GM19023 (cell line): ENCODE measurements at regions not wholly inside any gene's neighbourhood (a gene's known extent, or its start where the extent isn't known, plus 50 kb on each side); places are given as distances from the start of the nearest gene placed in this dataset.
A peak's percentile ranks its signal among the peaks of the same experiment; 100 is the strongest.

Experiments
- ATAC-seq: cut with Tn5 transposase; IDR thresholded peaks from one replicate; pipeline ENCODE4 v1.9.1; 2021; ENCODE audit warnings: mild to moderate bottlenecking, moderate library complexity; ENCODE audit not compliant: unreplicated experiment

DNA sequence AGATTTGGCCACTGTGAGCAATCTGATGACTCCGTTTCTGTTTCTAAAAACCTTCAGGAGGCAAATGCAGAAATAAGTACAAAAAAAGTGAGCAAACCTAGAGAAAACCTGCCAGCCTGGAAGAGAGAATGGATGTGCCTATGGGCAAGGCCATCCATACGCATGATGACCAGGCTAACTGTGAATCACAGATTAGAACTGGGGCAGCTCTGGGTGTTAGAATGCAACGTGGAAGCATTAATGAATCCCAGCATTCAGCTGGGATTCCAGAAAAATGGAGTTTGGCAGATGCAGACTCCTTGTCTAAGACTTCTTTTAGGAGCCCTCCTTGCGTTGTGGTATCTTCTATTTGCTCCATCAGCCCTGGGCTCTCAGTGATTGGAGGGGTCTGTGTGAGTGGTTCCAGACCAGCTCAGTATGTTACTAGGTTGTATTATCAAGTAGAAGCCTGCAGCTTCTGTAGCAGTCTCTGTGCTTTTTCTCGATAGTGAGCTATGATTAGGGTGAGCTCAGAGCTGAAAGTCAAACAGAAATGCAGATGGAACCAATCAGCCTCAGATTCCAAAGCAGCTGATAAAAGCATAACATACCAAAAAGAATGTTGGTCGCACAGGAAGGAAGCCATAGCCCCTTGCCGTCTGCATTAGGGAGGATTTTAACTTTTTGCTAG is 154.0 kb downstream of the PSMG1 start:
- no peak for ATAC-seq

DNA sequence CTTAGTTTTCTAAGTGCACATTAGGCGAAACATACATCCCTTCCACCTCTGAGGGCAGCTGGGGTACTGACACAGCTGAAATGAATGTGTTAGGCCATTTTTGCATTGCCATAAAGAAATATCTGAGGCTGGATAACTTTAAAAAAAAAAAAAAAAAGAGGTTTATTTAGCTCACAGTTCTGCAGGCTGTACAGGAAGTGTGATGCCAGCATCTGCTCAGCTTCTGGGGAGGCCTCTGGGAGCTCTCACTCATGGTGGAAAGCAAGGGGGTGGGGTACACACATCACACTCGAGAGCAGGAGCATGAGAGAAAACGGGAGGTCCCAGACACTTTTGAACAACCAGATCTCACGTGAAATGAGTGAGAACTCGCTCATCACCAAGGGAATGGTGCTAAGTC is 158.1 kb downstream of the PSMG1 start:
- ATAC-seq = no peak

DNA sequence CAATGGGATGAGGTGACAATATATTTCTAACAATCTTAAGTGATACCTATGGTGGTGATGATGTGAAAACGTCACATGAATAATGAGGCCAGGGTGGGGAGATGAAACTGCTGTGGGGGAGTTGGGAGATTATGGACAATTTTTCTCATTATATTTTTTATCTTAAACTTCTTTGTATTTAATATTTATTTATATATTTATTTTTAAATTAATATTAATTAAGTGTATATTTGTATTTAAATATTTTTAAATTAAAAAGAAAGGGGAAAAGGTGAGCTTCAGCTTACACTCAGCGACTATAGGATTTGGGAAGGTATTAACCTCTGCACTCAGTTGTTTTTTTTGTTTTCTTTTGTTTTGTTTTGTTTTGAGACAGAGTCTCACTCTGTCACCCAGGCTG is 158.7 kb downstream of the PSMG1 start:
- no peak for ATAC-seq

DNA sequence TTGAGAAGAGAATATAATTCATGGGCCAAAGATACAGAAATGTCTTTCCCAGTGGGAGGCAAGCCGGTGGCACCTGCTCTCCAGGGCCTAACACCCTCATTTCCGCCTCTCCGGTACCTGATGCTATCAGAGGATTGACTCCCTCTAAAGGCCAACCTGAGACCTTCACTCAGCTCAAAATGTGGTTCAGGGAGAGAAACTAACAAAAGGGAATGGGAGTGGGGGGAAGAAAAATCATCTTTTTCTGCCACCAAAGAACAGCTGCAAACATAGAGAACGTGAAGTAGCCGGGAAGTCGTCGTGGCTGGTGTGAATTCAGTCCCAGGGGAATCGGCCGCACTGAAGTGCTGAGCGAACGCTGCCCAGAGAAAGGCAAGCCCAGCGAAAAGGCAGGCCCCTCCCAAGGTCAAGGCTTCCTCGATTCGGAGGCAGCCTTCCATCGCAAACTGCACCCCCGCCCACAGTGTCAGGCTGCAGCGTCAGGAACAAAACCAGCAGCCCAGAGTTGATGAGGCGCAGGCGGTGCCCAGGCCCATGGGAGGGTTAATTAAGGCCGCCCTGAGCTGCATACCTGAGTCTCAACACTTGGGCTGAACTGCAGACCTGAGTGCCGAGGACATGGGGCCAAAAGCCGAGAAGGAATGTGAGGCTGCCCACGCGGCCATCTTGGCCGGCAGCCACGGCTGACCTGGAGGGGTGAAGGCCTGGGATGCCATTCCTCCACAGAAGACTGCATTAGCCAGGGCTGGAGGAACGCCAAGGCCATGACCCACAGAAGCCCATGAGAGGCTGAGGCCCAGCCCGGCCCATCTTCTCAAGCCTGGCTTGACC is 160.2 kb downstream of the PSMG1 start:
- no peak for ATAC-seq

DNA sequence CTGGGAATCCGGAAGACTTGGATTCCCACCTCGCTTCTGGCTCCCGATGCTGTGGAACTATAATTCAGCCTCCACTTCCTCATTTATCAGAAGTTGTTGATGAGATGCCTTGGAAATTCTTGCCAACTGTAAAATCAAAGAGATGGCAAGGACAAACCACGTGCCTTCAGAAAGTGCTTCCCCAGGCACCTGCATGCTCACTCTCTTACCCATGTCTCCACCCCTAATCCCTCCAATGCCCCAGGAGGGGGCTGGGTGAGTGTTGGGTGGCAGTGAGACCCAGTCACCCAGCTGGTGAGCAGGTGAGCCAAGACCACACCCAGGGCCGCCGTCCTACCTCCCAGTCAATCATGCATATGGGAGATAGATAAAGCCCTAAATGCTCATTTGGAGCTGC is 160.8 kb downstream of the PSMG1 start:
- ATAC-seq = no peak

DNA sequence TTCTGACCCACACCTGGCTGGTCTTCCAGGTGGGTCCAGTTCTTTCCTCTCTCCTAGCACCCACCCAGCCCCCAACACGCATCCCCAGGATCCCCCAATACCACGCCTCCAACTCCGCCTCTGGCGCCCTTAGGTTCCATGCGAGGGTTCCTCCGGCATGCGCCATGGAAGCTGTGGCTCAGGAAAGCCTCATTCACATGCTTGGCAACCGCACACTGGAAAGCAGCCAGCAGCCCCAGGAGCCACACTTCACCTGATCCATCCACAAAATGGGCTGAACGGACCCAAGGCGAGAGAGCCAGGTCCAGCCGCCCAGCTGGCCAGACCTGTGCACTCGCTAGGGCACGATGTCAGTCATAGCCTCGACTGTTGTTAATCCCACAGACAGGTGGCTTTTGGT is 161.2 kb downstream of the PSMG1 start:
- ATAC-seq = no peak

DNA sequence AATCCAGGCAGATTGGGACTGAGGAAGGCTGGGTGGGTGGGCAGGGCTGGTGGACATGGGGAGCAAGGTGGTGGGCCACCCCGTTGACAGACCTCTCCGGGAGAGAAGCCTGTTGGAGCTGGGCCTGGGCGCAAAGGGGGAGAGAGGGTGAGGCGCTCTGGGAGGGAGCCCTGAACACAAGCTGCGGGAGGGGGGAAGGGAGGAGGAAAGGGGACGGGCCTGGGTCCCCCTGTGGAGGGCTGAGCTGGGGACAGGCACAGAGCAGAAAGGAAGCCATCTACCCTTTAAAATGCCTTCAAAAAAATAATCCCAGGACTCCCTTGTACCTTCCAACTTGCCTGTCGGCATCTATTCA is 161.8 kb downstream of the PSMG1 start:
- ATAC-seq = no peak

DNA sequence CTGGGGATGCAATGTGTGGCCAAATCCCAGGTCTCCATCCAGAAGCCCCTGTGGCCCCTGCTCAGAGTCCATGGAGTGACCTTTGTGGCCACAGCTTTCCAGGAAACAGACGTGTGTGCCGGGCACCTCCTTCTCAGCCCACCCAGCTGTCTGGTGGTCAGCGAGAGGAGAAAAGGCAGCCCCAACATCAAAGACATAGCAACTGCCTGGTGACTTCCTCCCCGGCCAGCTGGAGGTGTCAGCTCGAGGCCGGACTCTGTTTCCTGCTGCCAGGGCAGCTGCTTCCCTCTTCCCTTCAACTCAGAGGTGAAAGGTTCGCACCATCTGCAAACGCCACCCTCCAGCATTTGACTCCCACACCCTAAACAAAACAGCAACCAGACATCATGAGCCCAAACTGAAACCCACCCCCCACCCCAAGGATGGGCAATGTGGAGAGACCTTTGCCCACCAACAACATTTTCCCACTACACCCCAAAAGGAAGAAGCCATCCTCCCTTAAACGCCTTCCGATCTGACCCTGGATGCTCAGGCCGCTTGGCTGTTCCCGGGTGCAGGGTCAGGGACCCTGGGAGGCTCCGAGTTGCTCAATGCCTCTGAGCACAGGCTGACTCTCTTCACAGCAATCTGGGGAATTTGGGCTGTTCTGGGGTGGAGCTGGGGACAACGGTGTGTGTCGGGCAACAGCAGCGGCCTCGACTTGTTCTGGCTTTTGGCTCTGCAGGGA is 162.3 kb downstream of the PSMG1 start:
- no peak for ATAC-seq

DNA sequence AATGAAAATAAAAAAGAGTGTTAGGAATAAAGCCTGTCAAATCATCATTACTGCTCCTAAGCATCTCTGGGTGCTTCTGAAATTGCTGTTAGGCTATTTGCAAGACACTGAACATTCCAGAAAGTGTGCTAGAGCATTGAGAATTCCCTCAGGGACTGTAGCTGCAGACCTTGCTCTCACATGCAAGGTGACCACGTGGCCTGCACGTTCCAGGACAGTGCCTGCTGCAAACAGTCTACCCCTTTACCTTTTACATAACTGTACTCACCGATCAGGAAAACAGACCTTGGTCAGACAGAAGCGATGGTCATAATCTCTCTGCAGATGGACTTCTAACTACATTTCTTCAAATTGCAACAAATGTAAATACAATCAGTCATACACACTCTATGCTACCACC is 164.5 kb downstream of the PSMG1 start:
- no peak for ATAC-seq

DNA sequence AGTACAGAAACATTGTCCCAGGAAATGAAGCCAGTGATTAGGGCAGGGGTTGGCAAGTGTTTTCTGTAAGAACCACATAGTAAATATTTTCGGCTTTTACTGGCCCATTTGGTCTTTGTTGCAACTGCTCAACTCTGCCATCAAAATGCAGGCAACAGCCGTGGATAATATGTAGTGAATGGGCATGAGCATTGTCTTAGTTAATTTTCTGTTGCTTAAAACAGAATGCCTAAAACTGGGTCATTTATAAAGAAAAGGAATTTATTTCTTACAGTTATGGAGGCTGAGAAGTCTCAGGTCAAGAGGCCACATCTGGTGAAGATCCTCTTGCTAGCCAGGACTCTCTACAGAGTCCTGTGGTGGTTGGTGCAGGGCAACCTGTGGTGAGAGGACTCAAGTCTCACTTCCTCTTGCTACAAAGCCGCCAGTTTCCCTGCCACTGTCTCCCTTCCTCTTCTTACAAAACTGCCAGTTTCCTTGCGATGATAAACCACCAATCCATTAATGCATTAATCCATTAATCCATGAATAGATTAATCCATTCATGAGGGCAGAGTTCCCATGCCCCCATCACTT is 166.4 kb downstream of the PSMG1 start:
- peak; percentile 87 for ATAC-seq

DNA sequence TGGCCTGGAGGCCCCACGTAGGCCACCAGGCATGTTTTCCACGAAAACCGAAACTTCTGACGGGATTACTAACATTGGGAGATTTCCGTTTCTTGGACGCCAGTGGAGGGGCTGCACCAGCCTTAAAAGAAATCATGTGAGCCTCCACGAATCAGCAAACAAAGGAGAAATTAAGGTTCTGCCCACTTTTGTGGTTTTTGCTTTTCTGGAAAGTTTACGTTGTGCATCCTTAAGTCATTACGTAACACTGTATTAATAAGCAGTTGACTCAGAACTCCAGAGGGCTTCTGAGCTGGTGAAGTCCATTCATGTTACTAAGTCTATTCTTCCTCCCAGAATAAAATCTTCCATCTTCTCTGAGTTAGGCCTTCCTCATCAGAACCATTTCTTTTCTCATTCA is 168.5 kb downstream of the PSMG1 start:
- no peak for ATAC-seq

DNA sequence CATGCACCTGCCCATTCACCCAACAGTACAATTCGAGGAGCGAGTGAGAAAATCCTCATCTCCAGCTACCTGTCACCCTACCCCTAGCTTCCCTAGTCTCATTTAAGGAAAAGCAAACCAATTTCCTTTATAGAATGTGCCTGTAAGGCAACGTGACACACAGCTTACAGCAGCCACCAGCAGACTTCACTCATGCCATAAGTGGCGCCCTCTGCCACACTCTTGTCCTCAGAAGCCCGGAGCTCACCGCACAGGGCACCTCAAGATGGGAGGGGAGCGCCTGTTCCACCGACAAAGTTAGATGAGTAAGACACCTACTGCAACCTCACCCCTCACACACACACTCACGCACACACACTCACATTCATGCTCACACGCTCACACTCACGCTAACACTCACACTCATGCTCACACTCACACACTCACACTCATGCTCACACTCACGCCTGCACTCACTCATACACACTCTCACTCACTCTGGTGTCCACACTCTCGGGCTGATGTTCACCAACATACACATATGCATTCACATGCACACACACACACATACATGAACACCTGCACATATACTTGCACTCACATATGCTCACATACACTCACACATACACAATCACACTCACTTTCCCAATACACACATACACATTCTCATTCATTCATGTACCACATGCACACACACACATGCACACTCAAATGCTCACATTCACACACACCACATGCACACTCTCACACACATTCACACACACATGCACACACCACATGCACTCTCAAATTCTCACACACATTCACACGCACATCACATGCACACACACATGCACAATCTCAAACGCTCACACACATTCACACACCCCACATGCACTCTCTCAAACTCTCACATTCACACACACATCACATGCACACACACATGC is 170.7 kb downstream of the PSMG1 start:
- ATAC-seq = no peak

DNA sequence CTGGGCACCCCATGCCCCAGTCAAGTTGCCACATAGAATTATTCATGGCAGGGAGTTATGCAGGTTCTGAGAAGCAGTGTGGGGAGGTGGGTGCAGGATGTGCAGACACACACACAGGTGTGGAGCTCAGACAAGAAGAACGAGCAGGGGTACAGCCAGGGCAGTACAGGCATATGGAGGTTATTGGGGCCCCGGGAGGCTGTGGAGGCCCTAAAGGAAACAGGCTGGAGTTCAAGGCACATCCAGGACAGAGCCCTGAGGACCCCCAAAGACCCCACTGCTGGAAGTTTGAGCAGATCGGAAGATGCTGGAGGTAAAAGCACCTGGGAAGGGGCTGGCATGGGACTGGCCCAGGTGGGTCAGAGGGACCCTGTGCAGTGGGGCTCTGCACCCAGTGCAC is 171.3 kb downstream of the PSMG1 start:
- no peak for ATAC-seq

DNA sequence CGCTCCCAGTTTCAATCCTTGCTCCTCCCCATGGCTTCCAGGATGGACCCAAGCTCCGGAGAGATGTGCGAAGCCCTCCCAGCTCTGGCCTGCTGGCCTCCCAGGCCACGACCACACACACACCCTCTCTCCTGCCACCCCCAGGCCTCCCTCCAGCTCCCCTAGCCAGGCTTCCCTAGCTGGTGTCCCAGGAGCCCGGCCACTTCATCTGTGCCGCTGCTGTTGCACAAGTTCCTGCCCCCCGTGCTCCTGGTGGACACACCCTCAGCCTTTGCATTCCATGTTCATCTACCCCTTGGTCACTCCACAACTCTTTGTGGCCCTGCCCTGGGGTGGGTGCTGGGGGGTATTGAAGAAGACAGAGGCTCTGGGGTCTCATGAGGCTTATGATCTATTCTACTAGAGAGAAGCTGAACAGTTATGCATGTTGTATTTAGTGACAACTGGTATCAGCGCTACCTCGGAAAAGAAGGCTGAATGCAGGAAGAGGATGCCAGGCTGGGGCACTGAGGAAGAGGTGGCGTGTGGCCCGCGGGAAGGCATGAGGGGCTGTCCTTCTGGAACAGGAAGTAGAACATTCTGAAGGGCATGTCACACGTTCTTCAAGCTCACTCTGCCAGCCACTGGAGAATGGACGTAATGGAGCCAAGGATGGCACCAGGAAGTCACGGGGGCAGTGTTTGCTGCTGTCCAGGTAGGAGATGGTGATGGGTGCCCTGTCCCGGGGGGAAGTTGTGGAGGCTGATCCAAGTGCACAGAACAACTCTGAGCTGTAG is 172.4 kb downstream of the PSMG1 start:
- no peak for ATAC-seq

DNA sequence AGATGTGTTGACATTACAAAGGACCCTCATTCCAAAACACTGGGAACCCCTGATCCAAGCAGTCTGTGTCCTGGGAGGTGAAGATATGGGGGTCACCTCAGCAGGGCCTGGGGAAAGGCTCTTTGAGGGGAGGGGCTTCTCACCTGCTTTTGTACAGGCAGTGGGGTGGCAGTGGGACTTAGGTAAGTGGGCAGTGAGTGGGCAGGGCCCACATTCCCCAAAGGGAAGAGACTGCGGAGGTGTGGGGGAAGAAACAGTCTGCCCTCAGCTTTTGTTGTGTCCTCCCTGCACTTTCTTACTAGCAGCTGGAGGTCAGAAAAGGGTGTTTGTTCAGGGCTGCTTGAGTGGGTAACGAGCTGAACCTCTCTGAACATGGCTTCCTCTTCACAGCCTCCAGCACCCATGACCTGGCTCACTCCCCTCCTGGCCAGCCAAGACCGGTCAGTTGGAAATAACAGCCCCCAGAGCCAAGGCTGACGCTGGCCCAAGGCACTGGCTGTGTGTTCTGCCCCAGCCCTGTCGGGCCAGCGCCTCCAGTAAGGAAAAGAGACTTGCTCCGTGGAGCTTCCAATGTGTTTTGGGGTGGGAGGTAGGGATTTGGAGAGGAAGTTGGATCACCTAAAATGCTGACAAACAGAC is 173.5 kb downstream of the PSMG1 start:
- no peak for ATAC-seq

DNA sequence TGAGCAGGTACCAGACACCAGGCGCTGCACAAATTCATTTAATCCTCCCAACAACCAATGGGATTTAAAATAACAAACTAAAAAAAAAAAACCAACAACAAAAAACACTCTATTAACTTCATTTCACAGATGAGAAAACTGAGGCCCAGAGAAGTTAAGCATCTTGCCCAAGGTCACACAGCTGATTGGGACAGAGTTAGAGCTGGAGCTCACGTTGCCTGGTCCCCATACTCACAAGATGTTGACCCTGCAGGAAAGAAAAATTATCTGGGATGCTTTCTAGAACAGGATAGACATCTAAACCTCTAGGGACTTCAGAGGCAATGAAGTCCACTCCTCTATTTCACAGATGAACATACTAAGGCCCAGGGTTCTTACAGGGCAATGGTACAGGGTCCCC is 175.3 kb downstream of the PSMG1 start:
- no peak for ATAC-seq

DNA sequence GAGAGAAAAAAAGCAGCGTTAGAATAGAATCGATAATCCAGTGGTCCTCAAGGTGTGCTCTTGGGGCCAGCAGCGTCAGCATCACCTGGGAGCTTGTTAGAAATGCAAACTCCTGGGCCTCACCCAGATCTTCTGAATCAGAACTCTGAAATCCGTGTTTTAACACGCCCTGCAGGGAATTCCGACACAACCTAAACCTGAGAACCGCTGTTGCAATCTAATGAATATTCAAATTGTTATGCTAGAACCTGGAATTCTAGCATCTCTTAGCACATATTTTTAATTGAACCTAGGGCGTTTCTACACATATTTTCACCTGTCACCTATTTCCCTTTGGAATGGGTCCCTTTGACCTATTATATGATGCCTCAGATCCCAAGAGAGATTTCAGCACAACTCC is 175.7 kb downstream of the PSMG1 start:
- no peak for ATAC-seq

DNA sequence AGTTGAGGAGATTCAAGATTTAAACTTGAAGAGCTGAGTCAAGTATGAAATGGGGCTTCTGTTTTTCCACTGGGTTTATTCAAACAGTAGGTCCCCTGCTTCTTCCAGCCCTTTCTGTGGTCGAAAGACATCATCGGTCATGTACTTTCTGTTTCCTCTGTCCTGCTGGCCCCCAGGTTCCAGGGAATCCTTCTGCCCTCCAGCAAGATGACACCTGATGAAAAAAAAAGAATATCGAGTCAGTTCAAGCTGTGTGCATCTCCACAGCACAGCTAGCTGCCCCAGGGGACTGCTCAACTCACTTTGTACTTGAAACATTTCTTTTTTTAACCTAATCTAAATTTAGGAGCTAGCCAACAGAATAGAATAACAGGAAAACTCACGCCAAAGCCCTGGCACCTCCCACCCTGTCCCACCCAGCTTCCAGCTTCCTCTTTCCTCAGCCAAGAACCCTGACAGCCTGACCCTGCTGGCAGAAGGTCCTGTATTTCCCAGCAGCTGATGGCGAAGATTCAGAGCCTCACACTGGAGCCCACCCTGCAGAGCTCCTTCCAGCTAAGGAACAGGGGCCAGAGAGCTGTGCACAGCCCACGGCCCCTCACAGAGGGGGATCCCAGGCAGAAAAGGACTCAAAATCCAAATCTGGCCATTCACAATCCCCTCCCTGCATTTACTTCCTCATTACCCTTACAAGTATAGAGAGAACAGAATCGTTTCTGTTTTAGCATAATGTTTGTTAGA is 176.5 kb downstream of the PSMG1 start:
- ATAC-seq = no peak

DNA sequence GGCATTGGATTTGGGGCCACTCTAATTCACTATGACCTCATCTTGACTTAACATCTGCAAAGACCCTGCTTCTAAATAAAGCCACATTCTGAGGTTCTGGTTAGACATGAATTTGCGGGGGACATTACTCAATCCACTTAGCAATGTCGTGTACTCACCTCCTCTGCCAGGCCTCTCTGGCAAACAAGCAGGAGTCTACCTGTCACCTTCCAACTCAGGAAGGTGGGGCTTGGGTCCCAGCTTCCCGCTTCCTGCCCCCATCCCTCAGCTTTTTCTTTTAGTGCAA is 177.8 kb downstream of the PSMG1 start:
- no peak for ATAC-seq
